ENCODE measurements at regions not wholly inside any gene's neighbourhood (a gene's known extent, or its start where the extent isn't known, plus 50 kb on each side); places are given as distances from the start of the nearest gene placed in this dataset.

DNA sequence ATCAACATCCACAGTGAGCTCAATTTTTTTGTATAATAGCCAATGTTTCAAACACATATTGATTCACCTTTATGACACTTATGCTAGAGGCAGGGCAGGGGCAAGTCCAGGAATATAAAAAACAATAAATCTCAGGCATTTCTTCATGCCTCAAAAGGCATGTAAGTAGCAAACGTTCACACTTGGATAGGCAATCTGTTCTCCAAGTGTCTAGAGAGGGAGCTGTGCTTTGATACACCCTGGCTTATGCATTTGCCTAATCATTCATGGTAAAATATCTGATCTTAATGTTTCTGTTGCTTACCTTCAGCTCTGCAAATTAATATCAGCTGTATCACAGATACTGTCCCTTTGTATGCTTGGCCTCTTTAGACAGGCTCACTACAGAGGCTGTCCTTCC lies 464.5 kb upstream of the SETBP1 start:
- TF ChIP-seq SNAI2 (CRISPR knock-in tag; IDR thresholded peaks at IDR 0.05) (no peak), TOX (CRISPR knock-in tag; IDR thresholded peaks at IDR 0.05; ENCODE audit: borderline replicate concordance) (no peak), ZNF70 (CRISPR knock-in tag; IDR thresholded peaks at IDR 0.05) (no peak), ZC3H10 (CRISPR knock-in tag; IDR thresholded peaks at IDR 0.05) (no peak), ISL1 (CRISPR knock-in tag; IDR thresholded peaks at IDR 0.05) (no peak), ESRRG (CRISPR knock-in tag; IDR thresholded peaks at IDR 0.05) (no peak), PPARA (CRISPR knock-in tag; IDR thresholded peaks at IDR 0.05; ENCODE audit: borderline replicate concordance) (no peak), GLIS3 (CRISPR knock-in tag; IDR thresholded peaks at IDR 0.05) (no peak), CREB5 (CRISPR knock-in tag; IDR thresholded peaks at IDR 0.05; ENCODE audit: low read depth) (no peak), RARB (CRISPR knock-in tag; IDR thresholded peaks at IDR 0.05) (no peak), ARNTL (CRISPR knock-in tag; IDR thresholded peaks at IDR 0.05; ENCODE audit: borderline replicate concordance, low read depth) (no peak), CSDC2 (CRISPR knock-in tag; IDR thresholded peaks at IDR 0.05) (no peak)
- TF ChIP-seq, protein P1, sequence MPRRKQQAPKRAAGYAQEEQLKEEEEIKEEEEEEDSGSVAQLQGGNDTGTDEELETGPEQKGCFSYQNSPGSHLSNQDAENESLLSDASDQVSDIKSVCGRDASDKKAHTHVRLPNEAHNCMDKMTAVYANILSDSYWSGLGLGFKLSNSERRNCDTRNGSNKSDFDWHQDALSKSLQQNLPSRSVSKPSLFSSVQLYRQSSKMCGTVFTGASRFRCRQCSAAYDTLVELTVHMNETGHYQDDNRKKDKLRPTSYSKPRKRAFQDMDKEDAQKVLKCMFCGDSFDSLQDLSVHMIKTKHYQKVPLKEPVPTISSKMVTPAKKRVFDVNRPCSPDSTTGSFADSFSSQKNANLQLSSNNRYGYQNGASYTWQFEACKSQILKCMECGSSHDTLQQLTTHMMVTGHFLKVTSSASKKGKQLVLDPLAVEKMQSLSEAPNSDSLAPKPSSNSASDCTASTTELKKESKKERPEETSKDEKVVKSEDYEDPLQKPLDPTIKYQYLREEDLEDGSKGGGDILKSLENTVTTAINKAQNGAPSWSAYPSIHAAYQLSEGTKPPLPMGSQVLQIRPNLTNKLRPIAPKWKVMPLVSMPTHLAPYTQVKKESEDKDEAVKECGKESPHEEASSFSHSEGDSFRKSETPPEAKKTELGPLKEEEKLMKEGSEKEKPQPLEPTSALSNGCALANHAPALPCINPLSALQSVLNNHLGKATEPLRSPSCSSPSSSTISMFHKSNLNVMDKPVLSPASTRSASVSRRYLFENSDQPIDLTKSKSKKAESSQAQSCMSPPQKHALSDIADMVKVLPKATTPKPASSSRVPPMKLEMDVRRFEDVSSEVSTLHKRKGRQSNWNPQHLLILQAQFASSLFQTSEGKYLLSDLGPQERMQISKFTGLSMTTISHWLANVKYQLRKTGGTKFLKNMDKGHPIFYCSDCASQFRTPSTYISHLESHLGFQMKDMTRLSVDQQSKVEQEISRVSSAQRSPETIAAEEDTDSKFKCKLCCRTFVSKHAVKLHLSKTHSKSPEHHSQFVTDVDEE (CRISPR knock-in tag; IDR thresholded peaks at IDR 0.05) = no peak
- no peak for ATAC-seq

DNA sequence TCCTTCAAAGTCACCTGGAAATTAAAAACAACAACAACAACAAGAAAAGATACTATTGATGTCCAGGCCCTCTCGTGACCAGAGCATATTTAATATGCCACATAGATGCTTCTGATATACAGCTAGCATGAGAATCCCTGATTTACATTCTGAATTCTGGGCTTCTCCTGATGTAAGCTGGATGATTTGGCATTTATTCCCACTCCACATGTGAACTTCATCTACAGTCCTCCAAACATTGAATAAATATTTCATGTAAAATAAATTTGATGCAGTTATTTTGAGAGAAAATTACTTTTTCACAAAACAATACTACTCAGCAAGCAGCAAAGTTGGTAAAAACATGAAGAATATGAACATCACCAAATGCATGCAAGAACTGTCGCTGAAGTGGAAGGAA lies 453.2 kb upstream of the SETBP1 start:
- TF ChIP-seq TOX (CRISPR knock-in tag; IDR thresholded peaks at IDR 0.05; ENCODE audit: borderline replicate concordance) = no peak
- ATAC-seq = no peak

GRCh38 chr18:44229693-44230108 lies 451.0 kb upstream of the SETBP1 start:
- TF ChIP-seq CSDC2 (CRISPR knock-in tag; IDR thresholded peaks at IDR 0.05) (no peak), RARB (CRISPR knock-in tag; IDR thresholded peaks at IDR 0.05) (peak; percentile 80; the same call in 1 of the 2 replicates), TOX (CRISPR knock-in tag; IDR thresholded peaks at IDR 0.05; ENCODE audit: borderline replicate concordance) (peak; percentile 90), ISL1 (CRISPR knock-in tag; IDR thresholded peaks at IDR 0.05) (peak; percentile 68)
- TF ChIP-seq, protein P2, sequence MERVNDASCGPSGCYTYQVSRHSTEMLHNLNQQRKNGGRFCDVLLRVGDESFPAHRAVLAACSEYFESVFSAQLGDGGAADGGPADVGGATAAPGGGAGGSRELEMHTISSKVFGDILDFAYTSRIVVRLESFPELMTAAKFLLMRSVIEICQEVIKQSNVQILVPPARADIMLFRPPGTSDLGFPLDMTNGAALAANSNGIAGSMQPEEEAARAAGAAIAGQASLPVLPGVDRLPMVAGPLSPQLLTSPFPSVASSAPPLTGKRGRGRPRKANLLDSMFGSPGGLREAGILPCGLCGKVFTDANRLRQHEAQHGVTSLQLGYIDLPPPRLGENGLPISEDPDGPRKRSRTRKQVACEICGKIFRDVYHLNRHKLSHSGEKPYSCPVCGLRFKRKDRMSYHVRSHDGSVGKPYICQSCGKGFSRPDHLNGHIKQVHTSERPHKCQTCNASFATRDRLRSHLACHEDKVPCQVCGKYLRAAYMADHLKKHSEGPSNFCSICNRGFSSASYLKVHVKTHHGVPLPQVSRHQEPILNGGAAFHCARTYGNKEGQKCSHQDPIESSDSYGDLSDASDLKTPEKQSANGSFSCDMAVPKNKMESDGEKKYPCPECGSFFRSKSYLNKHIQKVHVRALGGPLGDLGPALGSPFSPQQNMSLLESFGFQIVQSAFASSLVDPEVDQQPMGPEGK (CRISPR knock-in tag; IDR thresholded peaks at IDR 0.05; ENCODE audit: borderline replicate concordance) = 0 out of 2 replicates have a peak, but pooled peaks have one; percentile 20
- TF ChIP-seq, protein P1 (CRISPR knock-in tag; IDR thresholded peaks at IDR 0.05) = no peak
- ATAC-seq = peak; percentile 100

GRCh38 chr18:44231936-44232335 lies 448.8 kb upstream of the SETBP1 start:
- ATAC-seq = no peak
- TF ChIP-seq BACH2 (CRISPR knock-in tag; IDR thresholded peaks at IDR 0.05; ENCODE audit: borderline replicate concordance) = no peak
- TF ChIP-seq ESRRG (CRISPR knock-in tag; IDR thresholded peaks at IDR 0.05) = no peak
- TF ChIP-seq CREB5 (CRISPR knock-in tag; IDR thresholded peaks at IDR 0.05; ENCODE audit: low read depth) = no peak
- TF ChIP-seq, protein P1 (CRISPR knock-in tag; IDR thresholded peaks at IDR 0.05) = no peak
- TF ChIP-seq SNAI2 (CRISPR knock-in tag; IDR thresholded peaks at IDR 0.05) = no peak
- no peak for TF ChIP-seq PPARA (CRISPR knock-in tag; IDR thresholded peaks at IDR 0.05; ENCODE audit: borderline replicate concordance)
- no peak for TF ChIP-seq ISL1 (CRISPR knock-in tag; IDR thresholded peaks at IDR 0.05)
- no peak for TF ChIP-seq ZNF70 (CRISPR knock-in tag; IDR thresholded peaks at IDR 0.05)
- TF ChIP-seq, protein P3, sequence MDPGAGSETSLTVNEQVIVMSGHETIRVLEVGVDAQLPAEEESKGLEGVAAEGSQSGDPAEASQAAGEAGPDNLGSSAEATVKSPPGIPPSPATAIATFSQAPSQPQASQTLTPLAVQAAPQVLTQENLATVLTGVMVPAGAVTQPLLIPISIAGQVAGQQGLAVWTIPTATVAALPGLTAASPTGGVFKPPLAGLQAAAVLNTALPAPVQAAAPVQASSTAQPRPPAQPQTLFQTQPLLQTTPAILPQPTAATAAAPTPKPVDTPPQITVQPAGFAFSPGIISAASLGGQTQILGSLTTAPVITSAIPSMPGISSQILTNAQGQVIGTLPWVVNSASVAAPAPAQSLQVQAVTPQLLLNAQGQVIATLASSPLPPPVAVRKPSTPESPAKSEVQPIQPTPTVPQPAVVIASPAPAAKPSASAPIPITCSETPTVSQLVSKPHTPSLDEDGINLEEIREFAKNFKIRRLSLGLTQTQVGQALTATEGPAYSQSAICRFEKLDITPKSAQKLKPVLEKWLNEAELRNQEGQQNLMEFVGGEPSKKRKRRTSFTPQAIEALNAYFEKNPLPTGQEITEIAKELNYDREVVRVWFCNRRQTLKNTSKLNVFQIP (CRISPR knock-in tag; IDR thresholded peaks at IDR 0.05; ENCODE audit: borderline replicate concordance, low read depth) = no peak
- TF ChIP-seq TOX (CRISPR knock-in tag; IDR thresholded peaks at IDR 0.05; ENCODE audit: borderline replicate concordance) = no peak

All from SK-N-SH treated with all-trans-retinoic acid at 6 μM for 48 hours (cell line).